DMS53 treated with DMSO at 0.1 percent for 48 hours (cell line): ENCODE measurements at regions not wholly inside any gene's neighbourhood (a gene's known extent, or its start where the extent isn't known, plus 50 kb on each side); places are given as distances from the start of the nearest gene placed in this dataset.
"Not testable (repeated sequence)": the region's sequence is repeated elsewhere in the genome, so short reads cannot be mapped to it uniquely, and the experiment has no call there.

ENCODE experiments used
- DNase-seq: peaks from one replicate; lab custom pipeline; 2025; ENCODE audit not compliant: unreplicated experiment; lab: John Stamatoyannopoulos, UW

- no peak for DNase-seq
Observed at GRCh38 chr6:27593200-27593818, 120.4 kb upstream of the ZNF184 start.

GRCh38 chr6:27592481-27593199 is 119.7 kb upstream of the ZNF184 start:
- DNase-seq: peak; percentile 11

GRCh38 chr6:27591699-27592480 is 119.0 kb upstream of the ZNF184 start:
- DNase-seq: no peak

- DNase-seq: not testable (repeated sequence)
Observed at GRCh38 chr6:27585316-27585715, 112.4 kb upstream of the ZNF184 start.

- no peak for DNase-seq
Observed at GRCh38 chr6:27584326-27584725, 111.4 kb upstream of the ZNF184 start.

GRCh38 chr6:27582928-27583725 is 110.2 kb upstream of the ZNF184 start:
- DNase-seq: peak; percentile 20

GRCh38 chr6:27579973-27580372 is 107.1 kb upstream of the ZNF184 start:
- no peak for DNase-seq

GRCh38 chr6:27577922-27578321 is 105.0 kb upstream of the ZNF184 start:
- DNase-seq: no peak

GRCh38 chr6:27575594-27576361 is 102.9 kb upstream of the ZNF184 start:
- no peak for DNase-seq

GRCh38 chr6:27568226-27568897 is 95.5 kb upstream of the ZNF184 start:
- no peak for DNase-seq

GRCh38 chr6:27565839-27566779 is 93.2 kb upstream of the ZNF184 start:
- DNase-seq: no peak

- no peak for DNase-seq
Observed at GRCh38 chr6:27562027-27562410, 89.1 kb upstream of the ZNF184 start.

- no peak for DNase-seq
Observed at GRCh38 chr6:27558028-27558724, 85.3 kb upstream of the ZNF184 start.

GRCh38 chr6:27556406-27556805 is 83.5 kb upstream of the ZNF184 start:
- DNase-seq: no peak

GRCh38 chr6:27553123-27553904 is 80.4 kb upstream of the ZNF184 start:
- DNase-seq: no peak

GRCh38 chr6:27551607-27552006 is 78.7 kb upstream of the ZNF184 start:
- DNase-seq: no peak

GRCh38 chr6:27550692-27551091 is 77.8 kb upstream of the ZNF184 start:
- DNase-seq: no peak

- not testable (repeated sequence) for DNase-seq
Observed at GRCh38 chr6:27549241-27549598, 76.3 kb upstream of the ZNF184 start.
